Fibroblast of mammary gland (primary cell): ENCODE measurements at regions not wholly inside any gene's neighbourhood (a gene's known extent, or its start where the extent isn't known, plus 50 kb on each side); places are given as distances from the start of the nearest gene placed in this dataset.

Experiments
- DNase-seq: peaks from one replicate; pipeline ENCODE4 v3.0.0-alpha.2; 2010; ENCODE audit warnings: low read depth
- H3K4me3 ChIP-seq: 2 replicates; pipeline ENCODE4 v1.5.1; 2011; ENCODE audit warnings: low read depth, mild to moderate bottlenecking, low read length, moderate library complexity; ENCODE audit not compliant: control insufficient read depth
- CTCF ChIP-seq: conservative IDR thresholded peaks from 2 replicates; pipeline ENCODE4 v1.5.1; 2011; ENCODE audit warnings: low read depth, low read length, inconsistent platforms; ENCODE audit not compliant: control insufficient read depth, insufficient read depth

GRCh38 chr9:13651526-13651925 is 372.0 kb upstream of the MPDZ start:
- TF ChIP-seq CTCF: no peak
- no peak for DNase-seq

GRCh38 chr9:13648676-13649075 is 369.2 kb upstream of the MPDZ start:
- no peak overlapping the region for H3K4me3 ChIP-seq
- no peak for DNase-seq
- no peak for TF ChIP-seq CTCF

More at GRCh38 chr9:13651526-13651925, 372.0 kb upstream of the MPDZ start:
- H3K4me3 ChIP-seq: no peak overlapping the region

GRCh38 chr9:13648068-13648467 is 368.6 kb upstream of the MPDZ start:
- no peak overlapping the region for H3K4me3 ChIP-seq
- no peak for DNase-seq
- no peak for TF ChIP-seq CTCF

GRCh38 chr9:13646500-13647021 is 367.1 kb upstream of the MPDZ start:
- no peak for DNase-seq

GRCh38 chr9:13645557-13645956 is 366.1 kb upstream of the MPDZ start:
- H3K4me3 ChIP-seq: no peak overlapping the region
- no peak for DNase-seq
- no peak for TF ChIP-seq CTCF

More at GRCh38 chr9:13646500-13647021, 367.1 kb upstream of the MPDZ start:
- no peak for TF ChIP-seq CTCF
- H3K4me3 ChIP-seq: no peak overlapping the region

GRCh38 chr9:13644675-13645074 is 365.2 kb upstream of the MPDZ start:
- H3K4me3 ChIP-seq: no peak overlapping the region
- TF ChIP-seq CTCF: no peak
- DNase-seq: no peak

GRCh38 chr9:13642646-13643045 is 363.2 kb upstream of the MPDZ start:
- TF ChIP-seq CTCF: no peak
- no peak overlapping the region for H3K4me3 ChIP-seq
- DNase-seq: no peak
